Stomach (tissue), 4 donors: ENCODE measurements at regions not wholly inside any gene's neighbourhood (a gene's known extent, or its start where the extent isn't known, plus 50 kb on each side); places are given as distances from the start of the nearest gene placed in this dataset.

Experiments used
- EP300 ChIP-seq: sonication (generic); formaldehyde crosslinking; IDR thresholded peaks from one replicate; pipeline ENCODE4 v1.6.1; 2017; ENCODE audit warnings: antibody characterized with exemption
- POLR2A ChIP-seq, 4 donors: fragments of 450-650 bp; IDR thresholded peaks; one replicate each; pipeline ENCODE4 v1.6.1; 2016; ENCODE audit warnings: antibody characterized with exemption in 4 of 4, control low read depth in 2 of 4, mild to moderate bottlenecking in 1 of 4, moderate library complexity in 1 of 4
- POLR2AphosphoS5 ChIP-seq, 3 donors: sonication (generic); formaldehyde crosslinking; IDR thresholded peaks; one replicate each; pipeline ENCODE4 v1.6.1; 2016; ENCODE audit warnings: antibody characterized with exemption in 3 of 3
- TF ChIP-seq, protein P1 (sequence below), 7 experiments: fragments of 450-650 bp in 4 of 7; fragments of 200-600 bp in 3 of 7; sonication (generic) in 3 of 7; IDR thresholded peaks; one replicate each; pipeline ENCODE4 v1.5.1; 2016 to 2019; ENCODE audit warnings: antibody characterized with exemption in 7 of 7, control low read depth in 2 of 7, mild to moderate bottlenecking in 1 of 7

DNA sequence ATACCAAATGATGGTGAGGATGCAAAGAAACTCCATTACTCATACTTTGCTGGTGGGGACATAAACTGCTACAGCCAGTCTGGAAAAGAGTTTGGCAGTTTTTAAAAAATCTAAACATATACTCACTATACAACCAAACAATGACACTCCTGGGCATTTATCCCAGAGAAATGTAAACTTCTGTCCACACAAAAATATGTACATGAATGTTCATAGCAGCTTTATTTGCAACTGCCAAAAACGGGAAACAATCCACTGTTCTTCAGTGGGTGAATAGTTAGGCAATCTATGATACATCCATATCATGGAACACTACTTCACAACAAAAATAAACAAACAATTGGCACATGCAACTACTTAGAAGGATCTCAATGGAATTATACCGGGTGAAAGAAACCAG is 276.4 kb upstream of the SP8 start:
- TF ChIP-seq POLR2AphosphoS5 (IDR thresholded peaks at IDR 0.05): no peak
- TF ChIP-seq EP300: no peak
- TF ChIP-seq, protein P1, sequence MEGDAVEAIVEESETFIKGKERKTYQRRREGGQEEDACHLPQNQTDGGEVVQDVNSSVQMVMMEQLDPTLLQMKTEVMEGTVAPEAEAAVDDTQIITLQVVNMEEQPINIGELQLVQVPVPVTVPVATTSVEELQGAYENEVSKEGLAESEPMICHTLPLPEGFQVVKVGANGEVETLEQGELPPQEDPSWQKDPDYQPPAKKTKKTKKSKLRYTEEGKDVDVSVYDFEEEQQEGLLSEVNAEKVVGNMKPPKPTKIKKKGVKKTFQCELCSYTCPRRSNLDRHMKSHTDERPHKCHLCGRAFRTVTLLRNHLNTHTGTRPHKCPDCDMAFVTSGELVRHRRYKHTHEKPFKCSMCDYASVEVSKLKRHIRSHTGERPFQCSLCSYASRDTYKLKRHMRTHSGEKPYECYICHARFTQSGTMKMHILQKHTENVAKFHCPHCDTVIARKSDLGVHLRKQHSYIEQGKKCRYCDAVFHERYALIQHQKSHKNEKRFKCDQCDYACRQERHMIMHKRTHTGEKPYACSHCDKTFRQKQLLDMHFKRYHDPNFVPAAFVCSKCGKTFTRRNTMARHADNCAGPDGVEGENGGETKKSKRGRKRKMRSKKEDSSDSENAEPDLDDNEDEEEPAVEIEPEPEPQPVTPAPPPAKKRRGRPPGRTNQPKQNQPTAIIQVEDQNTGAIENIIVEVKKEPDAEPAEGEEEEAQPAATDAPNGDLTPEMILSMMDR (IDR thresholded peaks at IDR 0.05): no peak
- TF ChIP-seq POLR2A (IDR thresholded peaks at IDR 0.05): no peak
